ENCODE measurements at regions not wholly inside any gene's neighbourhood (a gene's known extent, or its start where the extent isn't known, plus 50 kb on each side); places are given as distances from the start of the nearest gene placed in this dataset.

DNA sequence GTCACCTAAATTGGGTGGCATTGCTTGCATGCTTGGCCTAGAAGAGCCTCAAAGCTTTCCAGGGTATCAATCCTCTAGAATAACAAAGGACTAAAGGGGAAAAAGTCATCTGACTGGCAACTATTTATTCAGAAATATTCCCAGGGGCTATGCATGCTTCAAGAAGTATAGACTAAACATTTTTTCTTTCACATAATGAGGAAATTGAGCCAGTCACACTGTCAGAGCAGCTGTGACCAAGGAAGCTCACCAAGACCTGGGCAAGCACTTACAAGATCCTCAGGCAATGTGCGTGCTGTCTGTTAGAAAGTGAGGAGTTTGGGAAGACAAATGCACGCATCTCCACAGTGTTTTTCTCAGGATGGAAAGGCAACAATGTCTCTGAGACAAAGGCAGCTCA lies 747.2 kb downstream of the DIAPH3 start:
- Histone ChIP-seq H3K9me3 (ENCODE audit: low read depth) (no peaks in the 10 kb centered on the region), H3K4me2 (no peak overlapping the region), H3K4me1 (ENCODE audit: insufficient read depth) (peaks cover 5% of the 10 kb centered on the region), H3K36me3 (replicated peaks; ENCODE audit: insufficient read depth, low read depth) (no peaks in the 10 kb centered on the region), H3K9me2 (replicated peaks; ENCODE audit: insufficient read depth) (no peaks in the 10 kb centered on the region), H3K79me2 (no peaks in the 10 kb centered on the region), H3K4me3 (no peak overlapping the region), H3K27me3 (no peaks in the 10 kb centered on the region), H3K27ac (no peak overlapping the region), H2AFZ (no peak overlapping the region), H4K20me1 (ENCODE audit: insufficient read depth, poor library complexity, severe bottlenecking) (no peaks in the 10 kb centered on the region)
- no peak for DNase-seq (ENCODE audit: low spot score)
- TF ChIP-seq EZH2 (IDR thresholded peaks at IDR 0.05; ENCODE audit: borderline replicate concordance) (no peak), EZH2phosphoT487 (IDR thresholded peaks at IDR 0.05; ENCODE audit: low read depth, severe bottlenecking, unreplicated experiment) (no peak)
- TF ChIP-seq, protein P1, sequence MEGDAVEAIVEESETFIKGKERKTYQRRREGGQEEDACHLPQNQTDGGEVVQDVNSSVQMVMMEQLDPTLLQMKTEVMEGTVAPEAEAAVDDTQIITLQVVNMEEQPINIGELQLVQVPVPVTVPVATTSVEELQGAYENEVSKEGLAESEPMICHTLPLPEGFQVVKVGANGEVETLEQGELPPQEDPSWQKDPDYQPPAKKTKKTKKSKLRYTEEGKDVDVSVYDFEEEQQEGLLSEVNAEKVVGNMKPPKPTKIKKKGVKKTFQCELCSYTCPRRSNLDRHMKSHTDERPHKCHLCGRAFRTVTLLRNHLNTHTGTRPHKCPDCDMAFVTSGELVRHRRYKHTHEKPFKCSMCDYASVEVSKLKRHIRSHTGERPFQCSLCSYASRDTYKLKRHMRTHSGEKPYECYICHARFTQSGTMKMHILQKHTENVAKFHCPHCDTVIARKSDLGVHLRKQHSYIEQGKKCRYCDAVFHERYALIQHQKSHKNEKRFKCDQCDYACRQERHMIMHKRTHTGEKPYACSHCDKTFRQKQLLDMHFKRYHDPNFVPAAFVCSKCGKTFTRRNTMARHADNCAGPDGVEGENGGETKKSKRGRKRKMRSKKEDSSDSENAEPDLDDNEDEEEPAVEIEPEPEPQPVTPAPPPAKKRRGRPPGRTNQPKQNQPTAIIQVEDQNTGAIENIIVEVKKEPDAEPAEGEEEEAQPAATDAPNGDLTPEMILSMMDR (IDR thresholded peaks at IDR 0.05; ENCODE audit: poor library complexity) = no peak
- 71% methylated on average over 2 of the region's 2 CpGs for WGBS (ENCODE audit: low lambda C conversion rate, missing lambda C conversion rate)

DNA sequence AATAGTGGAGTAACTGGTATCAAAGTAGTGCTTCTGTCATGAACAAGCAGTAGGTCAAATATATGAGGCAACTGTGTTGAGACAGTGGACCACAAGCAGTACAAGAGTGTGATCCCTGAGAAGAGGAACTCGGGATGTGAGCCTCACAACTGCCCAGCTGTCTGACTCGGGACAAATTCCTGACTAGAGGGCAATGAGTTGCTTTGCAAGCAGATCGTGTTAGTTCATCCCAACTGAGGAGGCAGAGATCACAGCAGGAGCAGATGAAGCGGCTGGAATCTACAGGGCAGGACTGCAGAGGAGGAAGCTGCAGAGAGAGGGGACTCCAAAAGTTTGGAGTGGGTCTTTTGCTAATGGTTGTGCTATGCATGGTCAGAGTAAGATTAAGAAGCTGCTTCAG lies 741.1 kb downstream of the DIAPH3 start:
- H3K27me3 ChIP-seq = no peaks in the 10 kb centered on the region
- no peak overlapping the region for H3K4me3 ChIP-seq
- H3K4me2 ChIP-seq = no peak overlapping the region
- H3K9me3 ChIP-seq (ENCODE audit: low read depth) = no peaks in the 10 kb centered on the region
- no peaks in the 10 kb centered on the region for H3K9me2 ChIP-seq (replicated peaks; ENCODE audit: insufficient read depth)
- no peak overlapping the region for H2AFZ ChIP-seq
- H3K79me2 ChIP-seq = no peaks in the 10 kb centered on the region
- no peaks in the 10 kb centered on the region for H4K20me1 ChIP-seq (ENCODE audit: insufficient read depth, poor library complexity, severe bottlenecking)
- no peak for TF ChIP-seq EZH2 (IDR thresholded peaks at IDR 0.05; ENCODE audit: borderline replicate concordance)
- TF ChIP-seq EZH2phosphoT487 (IDR thresholded peaks at IDR 0.05; ENCODE audit: low read depth, severe bottlenecking, unreplicated experiment) = no peak
- TF ChIP-seq, protein P1 (IDR thresholded peaks at IDR 0.05; ENCODE audit: poor library complexity) = no peak
- peaks cover 5% of the 10 kb centered on the region for H3K4me1 ChIP-seq (ENCODE audit: insufficient read depth)
- WGBS (ENCODE audit: low lambda C conversion rate, missing lambda C conversion rate) = 55% methylated on average over 4 of the region's 4 CpGs
- no peaks in the 10 kb centered on the region for H3K36me3 ChIP-seq (replicated peaks; ENCODE audit: insufficient read depth, low read depth)
- DNase-seq (ENCODE audit: low spot score) = no peak
- H3K27ac ChIP-seq = no peak overlapping the region

DNA sequence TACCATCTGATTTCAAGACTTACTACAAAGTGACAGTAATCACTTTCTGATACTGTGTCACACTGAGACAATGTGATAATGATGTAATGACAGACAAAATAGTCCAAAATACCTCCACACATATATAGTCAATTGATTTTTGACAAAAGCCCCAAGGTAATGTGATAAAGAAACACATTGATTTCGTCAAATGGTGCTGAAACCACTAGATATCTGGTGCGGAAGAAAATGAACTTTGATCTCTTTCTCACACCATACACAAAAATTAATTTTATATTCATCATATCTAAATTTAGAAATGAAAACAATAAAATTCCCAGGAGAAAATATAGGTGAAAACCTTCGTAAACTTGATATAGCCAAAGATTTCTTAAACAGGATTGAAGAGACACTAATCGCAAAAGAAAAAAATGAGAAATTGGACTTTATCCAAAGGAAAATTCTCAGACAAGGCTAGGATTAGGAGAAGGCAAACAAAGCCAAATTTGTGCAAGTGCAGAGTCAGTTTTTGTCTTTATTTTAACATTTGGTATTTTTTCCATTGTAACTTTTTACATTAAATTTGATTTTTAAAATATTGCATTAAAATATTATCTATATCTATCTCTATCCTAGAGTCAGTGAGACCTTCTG lies 739.9 kb downstream of the DIAPH3 start:
- Histone ChIP-seq H3K9me2 (replicated peaks; ENCODE audit: insufficient read depth) (no peaks in the 10 kb centered on the region), H3K27me3 (no peaks in the 10 kb centered on the region), H3K36me3 (replicated peaks; ENCODE audit: insufficient read depth, low read depth) (no peaks in the 10 kb centered on the region), H3K4me3 (no peak overlapping the region), H4K20me1 (ENCODE audit: insufficient read depth, poor library complexity, severe bottlenecking) (no peaks in the 10 kb centered on the region), H2AFZ (no peak overlapping the region), H3K79me2 (no peaks in the 10 kb centered on the region), H3K9me3 (ENCODE audit: low read depth) (no peaks in the 10 kb centered on the region), H3K27ac (no peak overlapping the region), H3K4me1 (ENCODE audit: insufficient read depth) (peaks cover 5% of the 10 kb centered on the region), H3K4me2 (no peak overlapping the region)
- no peak for TF ChIP-seq EZH2phosphoT487 (IDR thresholded peaks at IDR 0.05; ENCODE audit: low read depth, severe bottlenecking, unreplicated experiment)
- TF ChIP-seq, protein P1 (IDR thresholded peaks at IDR 0.05; ENCODE audit: poor library complexity) = no peak
- no peak for TF ChIP-seq EZH2 (IDR thresholded peaks at IDR 0.05; ENCODE audit: borderline replicate concordance)
- no peak for DNase-seq (ENCODE audit: low spot score)
- WGBS (ENCODE audit: low lambda C conversion rate, missing lambda C conversion rate) = 79% methylated on average over 4 of the region's 4 CpGs

Data from hepatocyte (in vitro differentiated cells).